ENCODE measurements at regions not wholly inside any gene's neighbourhood (a gene's known extent, or its start where the extent isn't known, plus 50 kb on each side); places are given as distances from the start of the nearest gene placed in this dataset.

GRCh38 chr2:234611209-234611608 lies 114.3 kb upstream of the ARL4C start:
- TF ChIP-seq CTCF (IDR thresholded peaks at IDR 0.05) = no peak; the same call in 1 of the 2 replicates

- TF ChIP-seq CTCF (IDR thresholded peaks at IDR 0.05) = no peak
Observed at GRCh38 chr2:234608946-234609345, 112.1 kb upstream of the ARL4C start.

- TF ChIP-seq CTCF (IDR thresholded peaks at IDR 0.05) = no peak
Observed at GRCh38 chr2:234607691-234608090, 110.8 kb upstream of the ARL4C start.

- TF ChIP-seq CTCF (IDR thresholded peaks at IDR 0.05) = no peak
Observed at GRCh38 chr2:234606896-234607295, 110.0 kb upstream of the ARL4C start.

GRCh38 chr2:234603619-234604018 lies 106.7 kb upstream of the ARL4C start:
- no peak for TF ChIP-seq CTCF (IDR thresholded peaks at IDR 0.05)

GRCh38 chr2:234601213-234601612 lies 104.3 kb upstream of the ARL4C start:
- no peak for TF ChIP-seq CTCF (IDR thresholded peaks at IDR 0.05)

- TF ChIP-seq CTCF (IDR thresholded peaks at IDR 0.05) = no peak
Observed at GRCh38 chr2:234597576-234597861, 100.6 kb upstream of the ARL4C start.

GRCh38 chr2:234596696-234597575 lies 100.1 kb upstream of the ARL4C start:
- TF ChIP-seq CTCF (IDR thresholded peaks at IDR 0.05) = no peak
